K562 (cell line): ENCODE measurements at regions not wholly inside any gene's neighbourhood (a gene's known extent, or its start where the extent isn't known, plus 50 kb on each side); places are given as distances from the start of the nearest gene placed in this dataset.

Experiments used
- ATAC-seq: fragments of 200-7000 bp; cut with Tn5 transposase; 3 replicates; pipeline ENCODE4 v1.9.1; 2020; ENCODE audit warnings: moderate library complexity
- BruUV-seq: library from RNA; stranded (reverse); fragments of 400-500 nt; replicated peaks from 2 replicates; lab custom pipeline; 2021; lab: Mats Ljungman, UMichigan
- CTCF ChIA-PET: fragments of 300-600 bp; formaldehyde crosslinking; extraction: SDS; loops from one replicate; lab custom pipeline; 2021; ENCODE audit warnings: low intra/inter-chr PET ratio; lab: Yijun Ruan, JAX
- POLR2A ChIA-PET: fragments of 300-600, 350-650 bp; sonication (Branson Sonifier 250); formaldehyde crosslinking; extraction: SDS; loops from one replicate; lab custom pipeline; 2021; ENCODE audit warnings: antibody characterized with exemption, inconsistent platforms; lab: Yijun Ruan, JAX
- DNase-seq, 4 experiments: peaks; one replicate each; pipeline versions ENCODE4 v3.0.0 to v3.0.0-alpha.2; 2011 to 2018; ENCODE audit warnings: low spot score in 3 of 4, mixed read lengths in 3 of 4; ENCODE audit errors: extremely low read depth in 1 of 4
- FAIRE-seq: peaks from 2 replicates; lab custom pipeline; 2011; peaks lifted over from hg19 to GRCh38; lab: Jason Lieb, UNC
- H2AFZ ChIP-seq: 2 replicates; pipeline ENCODE4 v1.6.0; 2011; ENCODE audit warnings: low read depth, low read length, control low read depth, inconsistent platforms
- H3K27ac ChIP-seq: fragments of 200-600 bp; 3 replicates; pipeline ENCODE4 v1.8.0; 2011; ENCODE audit warnings: low read depth, mild to moderate bottlenecking, control low read depth, inconsistent platforms, low read length, moderate library complexity, mixed read lengths; ENCODE audit errors: extremely low read depth
- H3K27me3 ChIP-seq, 2 experiments: fragments of 300-600 bp in 1 of 2; 2 replicates in 1 of 2; 3 replicates in 1 of 2; pipeline versions ENCODE4 v1.6.0 to v1.8.0; 2011; ENCODE audit warnings: inconsistent platforms in 2 of 2, low read length in 2 of 2, mild to moderate bottlenecking in 1 of 2, mixed read lengths in 1 of 2, moderate library complexity in 1 of 2; ENCODE audit not compliant: control insufficient read depth in 2 of 2, insufficient read depth in 2 of 2
- H3K36me3 ChIP-seq: fragments of 300-600 bp; 3 replicates; pipeline ENCODE4 v1.8.0; 2011; ENCODE audit warnings: mild to moderate bottlenecking, low read length, inconsistent platforms; ENCODE audit not compliant: control insufficient read depth, insufficient read depth
- H3K4me1 ChIP-seq, 2 experiments: fragments of 200-600 bp in 1 of 2; replicated peaks in 1 of 2; 2 replicates in 1 of 2; 3 replicates in 1 of 2; pipeline versions ENCODE4 v1.5.1 to v1.8.0; 2011; ENCODE audit warnings: inconsistent platforms in 2 of 2, low read length in 2 of 2, mild to moderate bottlenecking in 1 of 2, mixed read lengths in 1 of 2, moderate library complexity in 1 of 2; ENCODE audit not compliant: control insufficient read depth in 2 of 2, insufficient read depth in 2 of 2
- H3K4me2 ChIP-seq: 2 replicates; pipeline ENCODE4 v1.6.1; 2011; ENCODE audit warnings: low read length, control low read depth, inconsistent platforms, mixed read lengths; ENCODE audit not compliant: insufficient read depth
- H3K4me3 ChIP-seq: fragments of 200-600 bp; sonication (generic), shearing (Covaris generic); 2 replicates; pipeline ENCODE4 v1.5.1; 2016; ENCODE audit warnings: control low read depth, inconsistent platforms
- H3K79me2 ChIP-seq: fragments of 200-600 bp; 3 replicates; pipeline ENCODE4 v1.8.0; 2011; ENCODE audit warnings: low read length, inconsistent platforms; ENCODE audit not compliant: control insufficient read depth, insufficient read depth
- H3K9ac ChIP-seq, 2 experiments: 2 replicates each; pipeline versions ENCODE4 v1.6.0 to v1.6.1; 2011; ENCODE audit warnings: low read depth in 2 of 2, low read length in 2 of 2, control low read depth in 1 of 2, inconsistent platforms in 1 of 2, mild to moderate bottlenecking in 1 of 2, mixed read lengths in 1 of 2; ENCODE audit not compliant: insufficient read depth in 1 of 2
- H3K9me1 ChIP-seq: one replicate; pipeline ENCODE4 v1.6.0; 2011; ENCODE audit warnings: inconsistent platforms, mild to moderate bottlenecking, low read length, moderate library complexity; ENCODE audit not compliant: control insufficient read depth, insufficient read depth
- H3K9me3 ChIP-seq: replicated peaks from 2 replicates; pipeline ENCODE4 v1.5.1; 2011; ENCODE audit warnings: low read depth, low read length, inconsistent platforms; ENCODE audit not compliant: control insufficient read depth, insufficient read depth
- H4K20me1 ChIP-seq: replicated peaks from 2 replicates; pipeline ENCODE4 v1.6.1; 2011; ENCODE audit warnings: low read length, inconsistent platforms, mixed read lengths; ENCODE audit not compliant: control insufficient read depth, insufficient read depth
- ATF7 ChIP-seq: fragments of 450-650 bp; IDR thresholded peaks from 2 replicates; pipeline ENCODE4 v1.7.1; 2014; ENCODE audit warnings: mild to moderate bottlenecking, moderate library complexity
- BCL6 ChIP-seq: fragments of 250-450 bp; sonication (Bioruptor Pico); IDR thresholded peaks from 2 replicates; pipeline ENCODE4 v1.4.0; 2020
- CBX8 ChIP-seq: fragments of 200-600 bp; sonication (generic); IDR thresholded peaks from 2 replicates; pipeline ENCODE4 v1.6.1; 2012; ENCODE audit warnings: borderline replicate concordance, mixed run types, low read depth, mild to moderate bottlenecking, moderate library complexity, mixed read lengths, low read length, control low read depth, inconsistent platforms; ENCODE audit not compliant: poor library complexity, severe bottlenecking; ENCODE audit errors: extremely low read depth
- CCAR2 ChIP-seq: fragments of 200-400 bp; formaldehyde crosslinking; IDR thresholded peaks from 2 replicates; pipeline ENCODE4 v1.6.1; 2017; ENCODE audit warnings: mild to moderate bottlenecking, low read depth, low read length
- ETV6 ChIP-seq, 3 experiments: fragments of 150-350 bp in 1 of 3; sonication (generic) in 1 of 3; formaldehyde crosslinking in 1 of 3; IDR thresholded peaks; 2 replicates each; pipeline versions ENCODE4 v1.6.1 to v1.8.0; 2014 to 2022; ENCODE audit warnings: borderline replicate concordance in 2 of 3, low read depth in 2 of 3, antibody characterized with exemption in 1 of 3, low read length in 1 of 3, mild to moderate bottlenecking in 1 of 3, missing genetic modification reagents in 1 of 3
- FOS ChIP-seq: IDR thresholded peaks from 3 replicates; pipeline ENCODE4 v1.6.1; 2011; ENCODE audit not compliant: insufficient read length; ENCODE audit errors: extremely low read depth
- HMG20A ChIP-seq: fragments of 450-650 bp; formaldehyde crosslinking; conservative IDR thresholded peaks from 2 replicates; pipeline ENCODE4 v1.4.0; 2020; ENCODE audit warnings: mild to moderate bottlenecking, mixed read lengths
- KLF13 ChIP-seq: fragments of 450-650 bp; IDR thresholded peaks from 2 replicates; pipeline ENCODE4 v1.6.1; 2016; ENCODE audit warnings: missing genetic modification characterization, low read depth, mild to moderate bottlenecking, missing compliant biosample characterization, moderate library complexity, borderline replicate concordance
- MECOM ChIP-seq: fragments of 250-450 bp; sonication (Bioruptor Pico); IDR thresholded peaks from 2 replicates; pipeline ENCODE4 v1.8.0; 2022; ENCODE audit warnings: inconsistent platforms
- NR4A1 ChIP-seq, 2 experiments: fragments of 250-450 bp in 1 of 2; fragments of 450-650 bp in 1 of 2; sonication (Bioruptor Pico) in 1 of 2; IDR thresholded peaks; 2 replicates each; pipeline versions ENCODE4 v1.4.0 to v1.6.1; 2016 to 2020; ENCODE audit warnings: mild to moderate bottlenecking in 2 of 2, missing compliant biosample characterization in 1 of 2, missing genetic modification characterization in 1 of 2, moderate library complexity in 1 of 2
- PML ChIP-seq: IDR thresholded peaks from 2 replicates; pipeline ENCODE4 v1.6.1; 2012; ENCODE audit warnings: low read length, inconsistent platforms
- PURB ChIP-seq: sonication (generic); formaldehyde crosslinking; IDR thresholded peaks from 2 replicates; pipeline ENCODE4 v1.9.0; 2021; ENCODE audit warnings: low read depth, mild to moderate bottlenecking, missing genetic modification reagents
- RBM17 ChIP-seq: fragments of 200-400 bp; formaldehyde crosslinking; IDR thresholded peaks from 2 replicates; pipeline ENCODE4 v1.6.1; 2017; ENCODE audit warnings: low read depth, mild to moderate bottlenecking, low read length, borderline replicate concordance
- RFX1 ChIP-seq: fragments of 450-650 bp; IDR thresholded peaks from 2 replicates; pipeline ENCODE4 v1.6.1; 2016; ENCODE audit warnings: mild to moderate bottlenecking, moderate library complexity
- RUNX1 ChIP-seq: sonication (generic); IDR thresholded peaks from 2 replicates; pipeline ENCODE4 v1.6.1; 2016; ENCODE audit warnings: antibody characterized with exemption, low read depth
- STAT5A ChIP-seq: IDR thresholded peaks from 2 replicates; pipeline ENCODE4 v1.6.1; 2012; ENCODE audit warnings: low read length, inconsistent platforms, borderline replicate concordance
- ZNF24 ChIP-seq: fragments of 450-650 bp; IDR thresholded peaks from 2 replicates; pipeline ENCODE4 v1.6.1; 2016
- WGBS: fragments of 100-300 bp; shearing (Covaris generic); methylation state at CpG from one replicate; pipeline ENCODE4 v1.1.6; 2016; ENCODE audit warnings: low coverage, mixed read lengths; ENCODE audit not compliant: insufficient coverage; ENCODE audit errors: missing lambda C conversion rate; 5-methylcytosine and 5-hydroxymethylcytosine counted together
- in situ Hi-C: fragments of 300-500 bp; cut with MboI; formaldehyde crosslinking; loops from 4 replicates; pipeline ENCODE4 v1.15.0; 2018; ENCODE audit warnings: inconsistent platforms, mixed read lengths
- intact Hi-C: fragments of 100-400 bp; cut with micrococcal nuclease; formaldehyde crosslinking; loops from 2 replicates; pipeline ENCODE4 v1.14.2; 2022
- TF ChIP-seq, protein P1 (sequence below): fragments of 250-450 bp; sonication (Bioruptor Pico); IDR thresholded peaks from 2 replicates; pipeline ENCODE4 v1.4.0; 2020

DNA sequence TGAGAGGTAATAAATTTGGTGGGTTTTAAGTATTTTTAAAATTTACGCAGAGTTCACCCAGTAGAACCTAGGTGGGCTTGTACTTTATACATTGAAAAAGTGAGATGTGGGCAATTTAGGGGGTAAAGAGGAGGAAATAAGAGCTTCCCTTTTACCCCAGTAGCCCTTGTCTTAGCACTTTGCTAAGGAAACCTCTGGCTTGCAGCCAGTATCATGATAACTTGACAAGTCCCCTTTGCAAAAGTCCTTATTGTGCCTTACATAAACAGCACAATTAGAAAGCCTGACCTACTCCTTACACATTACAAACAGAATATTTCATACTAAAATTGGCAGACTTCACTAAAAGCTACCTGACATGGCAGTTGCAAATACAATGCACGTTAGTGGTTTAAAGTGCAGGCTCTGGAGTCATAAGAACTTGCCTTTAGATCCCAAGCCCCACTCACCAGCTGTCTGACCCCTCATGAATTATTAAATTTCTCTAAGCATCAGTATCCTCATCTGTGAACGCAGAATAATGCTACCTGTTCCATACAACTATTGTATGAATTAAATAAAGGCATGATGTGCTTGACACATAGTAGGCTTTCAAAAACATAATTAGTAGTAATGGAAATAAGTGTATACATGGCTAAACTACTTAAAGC, 53.2 kb upstream of the NELL2 start:
- ATAC-seq: no peak
- Histone ChIP-seq H2AFZ (no peak overlapping the region), H3K9me3 (no peaks in the 10 kb centered on the region), H4K20me1 (no peaks in the 10 kb centered on the region), H3K9me1 (no peaks in the 10 kb centered on the region), H3K9ac (no peak overlapping the region), H3K79me2 (no peaks in the 10 kb centered on the region), H3K4me3 (no peak overlapping the region), H3K4me1 (no peaks in the 10 kb centered on the region), H3K4me2 (no peak overlapping the region), H3K36me3 (no peaks in the 10 kb centered on the region), H3K27me3 (no peaks in the 10 kb centered on the region), H3K27ac (no peak overlapping the region)
- TF ChIP-seq STAT5A: no peak
- no peak for TF ChIP-seq FOS
- TF ChIP-seq ZNF24: no peak
- TF ChIP-seq ATF7: no peak
- TF ChIP-seq CBX8: no peak
- TF ChIP-seq, protein P1, sequence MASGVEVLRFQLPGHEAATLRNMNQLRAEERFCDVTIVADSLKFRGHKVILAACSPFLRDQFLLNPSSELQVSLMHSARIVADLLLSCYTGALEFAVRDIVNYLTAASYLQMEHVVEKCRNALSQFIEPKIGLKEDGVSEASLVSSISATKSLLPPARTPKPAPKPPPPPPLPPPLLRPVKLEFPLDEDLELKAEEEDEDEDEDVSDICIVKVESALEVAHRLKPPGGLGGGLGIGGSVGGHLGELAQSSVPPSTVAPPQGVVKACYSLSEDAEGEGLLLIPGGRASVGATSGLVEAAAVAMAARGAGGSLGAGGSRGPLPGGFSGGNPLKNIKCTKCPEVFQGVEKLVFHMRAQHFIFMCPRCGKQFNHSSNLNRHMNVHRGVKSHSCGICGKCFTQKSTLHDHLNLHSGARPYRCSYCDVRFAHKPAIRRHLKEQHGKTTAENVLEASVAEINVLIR (CRISPR knock-in tag): no peak
- no peak for TF ChIP-seq RFX1
- no peak for TF ChIP-seq CCAR2
- TF ChIP-seq BCL6: no peak
- no peak for TF ChIP-seq NR4A1 (CRISPR knock-in tag; IDR thresholded peaks at IDR 0.05)
- TF ChIP-seq NR4A1 (tag; IDR thresholded peaks at IDR 0.05): no peak
- TF ChIP-seq ETV6 (IDR thresholded peaks at IDR 0.05; ENCODE audit: borderline replicate concordance in 1 of 2, low read depth in 2 of 2, low read length in 1 of 2): no peak
- no peak for TF ChIP-seq ETV6 (CRISPR knock-in tag; IDR thresholded peaks at IDR 0.05; ENCODE audit: borderline replicate concordance)
- TF ChIP-seq KLF13 (tag): no peak
- TF ChIP-seq MECOM (CRISPR knock-in tag): no peak
- TF ChIP-seq HMG20A (CRISPR knock-in tag): no peak
- no peak for TF ChIP-seq RBM17
- TF ChIP-seq PML: no peak
- no peak for TF ChIP-seq PURB (CRISPR knock-in tag)
- no peak for TF ChIP-seq RUNX1
- intact Hi-C loops (loop anchor here (5.0 kb wide), 1 partner anchor 152 kb away; no protein-coding TSS in a partner anchor), in situ Hi-C loops (loop anchor here (25.0 kb wide), 1 partner anchor 917 kb away; no protein-coding TSS in a partner anchor)
- 0% methylated on average over 3 of the region's 3 CpGs for WGBS
- POLR2A ChIA-PET: no interaction called here
- FAIRE-seq: no peak
- BruUV-seq: no TSS peak
- CTCF ChIA-PET: no interaction called here
- DNase-seq: no peak
